H9 (cell line): ENCODE measurements at regions not wholly inside any gene's neighbourhood (a gene's known extent, or its start where the extent isn't known, plus 50 kb on each side); places are given as distances from the start of the nearest gene placed in this dataset.

Experiments
- DNase-seq: peaks from one replicate; pipeline ENCODE4 v3.0.0-alpha.2; 2017
- H2AFZ ChIP-seq: one replicate; pipeline ENCODE4 v1.6.1; 2013; ENCODE audit warnings: mild to moderate bottlenecking, low read length, control low read depth, moderate library complexity
- H2AK5ac ChIP-seq: 2 replicates; pipeline ENCODE4 v1.6.1; 2013; ENCODE audit warnings: low read length, control low read depth, mixed read lengths; ENCODE audit not compliant: insufficient read length
- H2BK120ac ChIP-seq: one replicate; pipeline ENCODE4 v1.6.1; 2013; ENCODE audit warnings: low read depth, mild to moderate bottlenecking, low read length, control low read depth, inconsistent platforms; ENCODE audit not compliant: poor library complexity, severe bottlenecking
- H2BK12ac ChIP-seq: 2 replicates; pipeline ENCODE4 v1.6.1; 2013; ENCODE audit warnings: low read length, control low read depth, mixed read lengths, low read depth; ENCODE audit not compliant: insufficient read length
- H2BK15ac ChIP-seq: 2 replicates; pipeline ENCODE4 v1.6.1; 2013; ENCODE audit warnings: low read depth, low read length, control low read depth
- H2BK20ac ChIP-seq: one replicate; pipeline ENCODE4 v1.6.1; 2013; ENCODE audit warnings: low read depth, mild to moderate bottlenecking, low read length, control low read depth, inconsistent platforms; ENCODE audit not compliant: poor library complexity, severe bottlenecking
- H2BK5ac ChIP-seq: 2 replicates; pipeline ENCODE4 v1.6.1; 2013; ENCODE audit warnings: low read length, control low read depth, mixed read lengths; ENCODE audit not compliant: insufficient read length
- H3K14ac ChIP-seq: 2 replicates; pipeline ENCODE4 v1.6.1; 2013; ENCODE audit warnings: low read length, control low read depth; ENCODE audit not compliant: insufficient read depth
- H3K18ac ChIP-seq: 2 replicates; pipeline ENCODE4 v1.6.1; 2013; ENCODE audit warnings: low read depth, mild to moderate bottlenecking, mixed read lengths, low read length, control low read depth; ENCODE audit not compliant: insufficient read length
- H3K23ac ChIP-seq: 2 replicates; pipeline ENCODE4 v1.6.1; 2013; ENCODE audit warnings: low read length, control low read depth, mixed read lengths, low read depth; ENCODE audit not compliant: insufficient read length
- H3K23me2 ChIP-seq: 2 replicates; pipeline ENCODE4 v1.6.1; 2013; ENCODE audit warnings: low read depth, mild to moderate bottlenecking, mixed read lengths, low read length, control low read depth; ENCODE audit not compliant: insufficient read length, poor library complexity, severe bottlenecking
- H3K27ac ChIP-seq: 2 replicates; pipeline ENCODE4 v1.5.1; 2013; ENCODE audit warnings: low read length, control low read depth, mixed read lengths, low read depth; ENCODE audit not compliant: insufficient read length
- H3K27me3 ChIP-seq: 2 replicates; pipeline ENCODE4 v1.6.1; 2013; ENCODE audit warnings: low read length, control low read depth, inconsistent platforms; ENCODE audit not compliant: insufficient read depth
- H3K4ac ChIP-seq: 2 replicates; pipeline ENCODE4 v1.6.1; 2013; ENCODE audit warnings: low read depth, mild to moderate bottlenecking, control low read depth, inconsistent platforms, low read length, moderate library complexity
- H3K4me1 ChIP-seq: 2 replicates; pipeline ENCODE4 v1.6.1; 2013; ENCODE audit warnings: low read length, control low read depth, inconsistent platforms; ENCODE audit not compliant: insufficient read depth
- H3K4me2 ChIP-seq: 2 replicates; pipeline ENCODE4 v1.6.1; 2013; ENCODE audit warnings: low read length, control low read depth, mixed read lengths; ENCODE audit not compliant: insufficient read length, insufficient read depth
- H3K56ac ChIP-seq: 2 replicates; pipeline ENCODE4 v1.6.1; 2013; ENCODE audit warnings: low read depth, mild to moderate bottlenecking, mixed read lengths, low read length, control low read depth; ENCODE audit not compliant: insufficient read length
- H3K79me1 ChIP-seq: 2 replicates; pipeline ENCODE4 v1.6.1; 2013; ENCODE audit warnings: low read depth, mild to moderate bottlenecking, moderate library complexity, low read length, control low read depth, inconsistent platforms; ENCODE audit not compliant: insufficient read depth, poor library complexity, severe bottlenecking
- H3K79me2 ChIP-seq: 2 replicates; pipeline ENCODE4 v1.6.1; 2013; ENCODE audit warnings: low read length, control low read depth, inconsistent platforms; ENCODE audit not compliant: insufficient read depth
- H3K9ac ChIP-seq: 2 replicates; pipeline ENCODE4 v1.6.1; 2013; ENCODE audit warnings: low read length, control low read depth, mixed read lengths; ENCODE audit not compliant: insufficient read length; ENCODE audit errors: extremely low read depth
- H3K9me3 ChIP-seq: one replicate; pipeline ENCODE4 v1.6.1; 2013; ENCODE audit warnings: low read depth, low read length, inconsistent platforms; ENCODE audit not compliant: control insufficient read depth
- H3T11ph ChIP-seq: one replicate; pipeline ENCODE4 v1.6.1; 2013; ENCODE audit warnings: mild to moderate bottlenecking, low read length, control low read depth, inconsistent platforms
- H4K20me1 ChIP-seq: one replicate; pipeline ENCODE4 v1.6.1; 2013; ENCODE audit not compliant: control insufficient read depth, insufficient read length, insufficient read depth
- H4K5ac ChIP-seq: 2 replicates; pipeline ENCODE4 v1.6.1; 2013; ENCODE audit warnings: low read depth, mild to moderate bottlenecking, mixed read lengths, low read length, control low read depth; ENCODE audit not compliant: insufficient read length
- H4K8ac ChIP-seq: replicated peaks from 2 replicates; pipeline ENCODE4 v1.6.1; 2013; ENCODE audit warnings: low read length, control low read depth, mixed read lengths, low read depth; ENCODE audit not compliant: insufficient read length
- H4K91ac ChIP-seq: 2 replicates; pipeline ENCODE4 v1.6.1; 2013; ENCODE audit warnings: low read depth, mild to moderate bottlenecking, moderate library complexity, mixed read lengths, low read length, control low read depth; ENCODE audit not compliant: insufficient read length
- H3K27ac Mint-ChIP-seq, 3 experiments: 2 replicates in 2 of 3; 3 replicates in 1 of 3; pipeline ENCODE4 v1.8.0; 2020 to 2021; ENCODE audit warnings: mixed read lengths in 3 of 3, mild to moderate bottlenecking in 1 of 3, moderate library complexity in 1 of 3
- H3K27me3 Mint-ChIP-seq: 2 replicates; pipeline ENCODE4 v1.8.0; 2021; ENCODE audit warnings: low read depth, mild to moderate bottlenecking, moderate library complexity, mixed read lengths
- H3K36me3 Mint-ChIP-seq, 3 experiments: 2 replicates in 2 of 3; 3 replicates in 1 of 3; pipeline ENCODE4 v1.8.0; 2020 to 2021; ENCODE audit warnings: low read depth in 3 of 3, mixed read lengths in 3 of 3; ENCODE audit not compliant: insufficient read depth in 1 of 3
- H3K4me1 Mint-ChIP-seq, 2 experiments: 2 replicates each; pipeline ENCODE4 v1.8.0; 2020; ENCODE audit warnings: mixed read lengths in 2 of 2
- H3K4me3 Mint-ChIP-seq, 2 experiments: 2 replicates in 1 of 2; 3 replicates in 1 of 2; pipeline ENCODE4 v1.8.0; 2020 to 2021; ENCODE audit warnings: mild to moderate bottlenecking in 2 of 2, mixed read lengths in 2 of 2, moderate library complexity in 1 of 2
- H3K9me3 Mint-ChIP-seq, 2 experiments: 2 replicates in 1 of 2; 3 replicates in 1 of 2; pipeline ENCODE4 v1.8.0; 2020; ENCODE audit warnings: mild to moderate bottlenecking in 2 of 2, mixed read lengths in 2 of 2, moderate library complexity in 1 of 2
- CTCF ChIP-seq: fragments of 200-600 bp; sonication (generic); conservative IDR thresholded peaks from 3 replicates; pipeline ENCODE4 v1.8.0; 2021; ENCODE audit warnings: antibody characterized with exemption, mild to moderate bottlenecking
- WGBS: extraction: QIAGEN DNeasy Blood & Tissue Kit; methylation state at CpG from one replicate; pipeline ENCODE4 v1.1.7; 2013; ENCODE audit warnings: missing lambda C conversion rate, low lambda C conversion rate, mixed read lengths; ENCODE audit not compliant: insufficient read length; ENCODE audit errors: extremely low coverage; 5-methylcytosine and 5-hydroxymethylcytosine counted together

GRCh38 chr11:30811226-30811755 is 225.1 kb upstream of the MPPED2 start:
- no peak overlapping the region for H2AK5ac ChIP-seq
- H3K27me3 Mint-ChIP-seq = peaks cover 1% of the 10 kb centered on the region; the same call in 1 of the 2 replicates
- no peak for TF ChIP-seq CTCF
- no peak overlapping the region for H3K4ac ChIP-seq
- H3K18ac ChIP-seq = no peak overlapping the region
- no peaks in the 10 kb centered on the region; a peak in 1 of 7 replicates for H3K36me3 Mint-ChIP-seq
- H2BK5ac ChIP-seq = no peak overlapping the region
- no peak overlapping the region for H3K23ac ChIP-seq
- no peaks in the 10 kb centered on the region for H3K23me2 ChIP-seq
- no CpG with 5 or more reads among the region's 2 CpGs for WGBS
- peaks cover 0 to 4% of the 10 kb centered on the region in 2 experiments; a peak in 2 of 5 replicates for H3K9me3 Mint-ChIP-seq
- H3K4me1 Mint-ChIP-seq = no peaks in the 10 kb centered on the region
- no peak overlapping the region for H3K27ac Mint-ChIP-seq
- H3K56ac ChIP-seq = no peak overlapping the region
- H3K9ac ChIP-seq = no peak overlapping the region
- no peak overlapping the region for H2BK120ac ChIP-seq
- no peak overlapping the region for H2AFZ ChIP-seq
- H3K9me3 ChIP-seq = no peaks in the 10 kb centered on the region
- H2BK15ac ChIP-seq = no peak overlapping the region
- no peak overlapping the region for H2BK12ac ChIP-seq
- no peaks in the 10 kb centered on the region for H3K4me1 ChIP-seq
- no peak overlapping the region for H2BK20ac ChIP-seq
- H4K8ac ChIP-seq = no peak overlapping the region
- DNase-seq = no peak
- no peaks in the 10 kb centered on the region for H4K20me1 ChIP-seq
- H4K91ac ChIP-seq = no peak overlapping the region
- H3K27ac ChIP-seq = no peak overlapping the region
- H3T11ph ChIP-seq = no peak overlapping the region
- no peaks in the 10 kb centered on the region for H3K27me3 ChIP-seq
- no peak overlapping the region for H3K4me2 ChIP-seq
- no peak overlapping the region for H4K5ac ChIP-seq
- no peaks in the 10 kb centered on the region for H3K79me2 ChIP-seq
- H3K79me1 ChIP-seq = no peaks in the 10 kb centered on the region
- H3K14ac ChIP-seq = no peak overlapping the region
- H3K4me3 Mint-ChIP-seq = no peak overlapping the region
